ENCODE measurements at regions not wholly inside any gene's neighbourhood (a gene's known extent, or its start where the extent isn't known, plus 50 kb on each side); places are given as distances from the start of the nearest gene placed in this dataset.

GRCh38 chr5:90290648-90291047, 118.9 kb downstream of the CETN3 start:
- no peak for DNase-seq (ENCODE audit: low read depth)
- TF ChIP-seq CTCF (IDR thresholded peaks at IDR 0.05; ENCODE audit: control insufficient read depth, insufficient read depth, low read depth, low read length, missing control alignments): no peak
- H3K4me3 ChIP-seq (ENCODE audit: control insufficient read depth, low read depth, low read length): no peak overlapping the region

DNA sequence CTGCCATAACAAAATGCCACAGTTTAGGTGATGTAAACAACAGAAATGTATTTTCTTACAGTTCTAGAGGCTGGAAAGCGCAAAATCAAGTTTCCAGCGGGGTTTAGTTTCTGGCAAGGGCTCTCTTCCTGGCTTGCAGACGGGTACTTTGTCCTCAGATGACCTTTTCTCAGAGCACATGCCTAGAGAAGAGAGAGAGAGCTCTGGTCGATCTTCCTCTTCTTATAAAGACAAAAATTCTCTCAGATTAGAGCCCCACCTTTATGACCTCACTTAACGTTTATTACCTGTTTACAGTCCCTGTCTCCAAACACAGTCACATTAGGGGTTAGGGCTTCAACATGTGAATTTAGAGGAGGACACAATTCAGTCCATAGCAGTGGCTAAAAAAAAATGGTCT, 119.7 kb downstream of the CETN3 start:
- DNase-seq (ENCODE audit: low read depth): no peak
- H3K4me3 ChIP-seq (ENCODE audit: control insufficient read depth, low read depth, low read length): no peak overlapping the region
- TF ChIP-seq CTCF (IDR thresholded peaks at IDR 0.05; ENCODE audit: control insufficient read depth, insufficient read depth, low read depth, low read length, missing control alignments): no peak

GRCh38 chr5:90287036-90287435, 122.5 kb downstream of the CETN3 start:
- H3K4me3 ChIP-seq (ENCODE audit: control insufficient read depth, low read depth, low read length): no peak overlapping the region
- DNase-seq (ENCODE audit: low read depth): no peak
- TF ChIP-seq CTCF (IDR thresholded peaks at IDR 0.05; ENCODE audit: control insufficient read depth, insufficient read depth, low read depth, low read length, missing control alignments): no peak

- DNase-seq (ENCODE audit: low read depth): no peak
- TF ChIP-seq CTCF (IDR thresholded peaks at IDR 0.05; ENCODE audit: control insufficient read depth, insufficient read depth, low read depth, low read length, missing control alignments): no peak
- H3K4me3 ChIP-seq (ENCODE audit: control insufficient read depth, low read depth, low read length): no peak overlapping the region
Observed at GRCh38 chr5:90285581-90285980, 124.0 kb downstream of the CETN3 start.

- H3K4me3 ChIP-seq (ENCODE audit: control insufficient read depth, low read depth, low read length): no peak overlapping the region
- no peak for TF ChIP-seq CTCF (IDR thresholded peaks at IDR 0.05; ENCODE audit: control insufficient read depth, insufficient read depth, low read depth, low read length, missing control alignments)
- DNase-seq (ENCODE audit: low read depth): no peak
Observed at GRCh38 chr5:90284375-90284774, 125.2 kb downstream of the CETN3 start.

DNA sequence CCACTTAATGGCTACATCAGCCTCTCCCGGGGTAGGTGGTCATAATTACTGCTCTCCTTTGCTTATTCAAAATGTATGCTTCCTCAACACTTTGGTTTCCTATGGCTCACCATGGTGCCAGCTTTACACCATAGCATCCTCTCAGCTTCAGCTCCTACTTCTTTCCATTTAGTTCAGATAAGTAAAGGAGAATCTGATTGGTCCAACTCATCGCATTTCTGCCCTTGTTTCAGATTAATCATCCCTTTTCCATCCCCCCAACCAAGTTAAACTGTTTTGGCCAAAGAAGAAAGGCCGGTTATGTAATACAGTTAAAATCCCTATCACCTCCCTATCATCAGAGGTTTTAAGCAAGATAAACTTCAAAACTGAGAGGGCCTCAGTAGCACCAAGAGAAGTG, 130.5 kb downstream of the CETN3 start:
- no peak overlapping the region for H3K4me3 ChIP-seq (ENCODE audit: control insufficient read depth, low read depth, low read length)
- no peak for DNase-seq (ENCODE audit: low read depth)
- TF ChIP-seq CTCF (IDR thresholded peaks at IDR 0.05; ENCODE audit: control insufficient read depth, insufficient read depth, low read depth, low read length, missing control alignments): no peak

- no peak overlapping the region for H3K4me3 ChIP-seq (ENCODE audit: control insufficient read depth, low read depth, low read length)
- no peak for DNase-seq (ENCODE audit: low read depth)
- no peak for TF ChIP-seq CTCF (IDR thresholded peaks at IDR 0.05; ENCODE audit: control insufficient read depth, insufficient read depth, low read depth, low read length, missing control alignments)
Observed at GRCh38 chr5:90274216-90274615, 135.3 kb downstream of the CETN3 start.

Data from AG09309 (cell line).